ENCODE measurements at regions not wholly inside any gene's neighbourhood (a gene's known extent, or its start where the extent isn't known, plus 50 kb on each side); places are given as distances from the start of the nearest gene placed in this dataset.
A peak's percentile ranks its signal among the peaks of the same experiment; 100 is the strongest.

GRCh38 chr2:203802342-203803052 lies 65.1 kb upstream of the CTLA4 start:
- Histone ChIP-seq H3K36me3 (ENCODE audit: insufficient read depth in 1 of 2, low read depth in 1 of 2) (no peaks in the 10 kb centered on the region), H3K4me1 (no peaks in the 10 kb centered on the region), H3K9me3 (peaks cover 16% of the 10 kb centered on the region), H3K27me3 (ENCODE audit: insufficient read depth in 3 of 3, low read length in 2 of 3) (no peaks in the 10 kb centered on the region), H3K27ac (peak overlapping the region; percentile 47), H3K4me3 (no peak overlapping the region)
- intact Hi-C loops (cut with DNase I): loop anchor here in 1 of 2 donors (5.0 kb wide), 1 partner anchor 40 kb away; no protein-coding TSS in a partner anchor
- no peak for TF ChIP-seq CTCF (IDR thresholded peaks at IDR 0.05)
- ATAC-seq: peak; percentile 76 to 83 (median 80)
- DNase-seq: no peak
- WGBS, 3 donors: 51 to 75% (median 58%) methylated on average over 7 of the region's 7 CpGs

- DNase-seq (no peak), ATAC-seq (peak in 2 of 4 donors; percentile 6 to 19)
- H3K4me3 ChIP-seq: no peak overlapping the region
- intact Hi-C loops (cut with DNase I): loop anchor here in 1 of 2 donors (5.0 kb wide), 1 partner anchor 41 kb away; no protein-coding TSS in a partner anchor
- 86 to 98% (median 95%) methylated on average over 1 of the region's 1 CpG for WGBS, 3 donors
- no peak for TF ChIP-seq CTCF (IDR thresholded peaks at IDR 0.05)
- peaks cover 16% of the 10 kb centered on the region for H3K9me3 ChIP-seq
- no peaks in the 10 kb centered on the region for H3K36me3 ChIP-seq (ENCODE audit: insufficient read depth in 1 of 2, low read depth in 1 of 2)
- H3K27me3 ChIP-seq (ENCODE audit: insufficient read depth in 3 of 3, low read length in 2 of 3): no peaks in the 10 kb centered on the region
- H3K27ac ChIP-seq: peak overlapping the region; percentile 47
- H3K4me1 ChIP-seq: peaks cover 4% of the 10 kb centered on the region
Observed at GRCh38 chr2:203803053-203803429, 64.5 kb upstream of the CTLA4 start.

- peaks cover 5% of the 10 kb centered on the region for H3K4me1 ChIP-seq
- no peaks in the 10 kb centered on the region for H3K36me3 ChIP-seq (ENCODE audit: insufficient read depth in 1 of 2, low read depth in 1 of 2)
- 18 to 27% (median 24%) methylated on average over 4 of the region's 4 CpGs for whole genome bisulfite sequencing, 3 donors
- H3K27me3 ChIP-seq (ENCODE audit: insufficient read depth in 3 of 3, low read length in 2 of 3): no peaks in the 10 kb centered on the region
- H3K27ac ChIP-seq: peak overlapping the region; percentile 25
- H3K9me3 ChIP-seq: peaks cover 16% of the 10 kb centered on the region
- no peak overlapping the region for H3K4me3 ChIP-seq
- TF ChIP-seq CTCF (IDR thresholded peaks at IDR 0.05): no peak
- ATAC-seq (peak in 3 of 4 donors; percentile 36 to 57 (median 43)), DNase-seq (no peak)
- intact Hi-C loops (cut with DNase I): loop anchor here in 1 of 2 donors (5.0 kb wide), 1 partner anchor 42 kb away; no protein-coding TSS in a partner anchor
Observed at GRCh38 chr2:203804070-203804469, 63.5 kb upstream of the CTLA4 start.

GRCh38 chr2:203804764-203805485 lies 62.6 kb upstream of the CTLA4 start:
- peak overlapping the region; percentile 25 for H3K27ac ChIP-seq
- ATAC-seq (no peak), DNase-seq (no peak)
- H3K36me3 ChIP-seq (ENCODE audit: insufficient read depth in 1 of 2, low read depth in 1 of 2): no peaks in the 10 kb centered on the region
- peaks cover 8% of the 10 kb centered on the region for H3K4me1 ChIP-seq
- TF ChIP-seq CTCF (IDR thresholded peaks at IDR 0.05): no peak
- H3K27me3 ChIP-seq (ENCODE audit: insufficient read depth in 3 of 3, low read length in 2 of 3): no peaks in the 10 kb centered on the region
- peaks cover 16% of the 10 kb centered on the region for H3K9me3 ChIP-seq
- intact Hi-C loops (cut with DNase I): loop anchor here in 1 of 2 donors (5.0 kb wide), 1 partner anchor 43 kb away; no protein-coding TSS in a partner anchor
- 90 to 91% (median 91%) methylated on average over 4 of the region's 4 CpGs for WGBS, 3 donors
- H3K4me3 ChIP-seq: no peak overlapping the region

All from psoas muscle (tissue), 7 donors.